Vagina (tissue), 2 donors: ENCODE measurements at regions not wholly inside any gene's neighbourhood (a gene's known extent, or its start where the extent isn't known, plus 50 kb on each side); places are given as distances from the start of the nearest gene placed in this dataset.

Experiments
- CTCF ChIP-seq, 3 experiments: fragments of 450-650 bp in 2 of 3; fragments of 200-600 bp in 1 of 3; sonication (generic) in 1 of 3; IDR thresholded peaks; one replicate each; pipeline ENCODE4 v1.5.1; 2017 to 2019; ENCODE audit warnings: antibody characterized with exemption in 3 of 3, mild to moderate bottlenecking in 2 of 3, moderate library complexity in 2 of 3
- POLR2A ChIP-seq, 2 donors: fragments of 450-650 bp; IDR thresholded peaks; one replicate each; pipeline ENCODE4 v1.6.1; 2017; ENCODE audit warnings: antibody characterized with exemption in 2 of 2, mild to moderate bottlenecking in 2 of 2, moderate library complexity in 2 of 2

GRCh38 chr11:41926339-41926738 lies 466.9 kb upstream of the LRRC4C start:
- TF ChIP-seq CTCF (IDR thresholded peaks at IDR 0.05) (no peak), POLR2A (IDR thresholded peaks at IDR 0.05) (no peak)
